Mesothelial cell of epicardium (in vitro differentiated cells): ENCODE measurements at regions not wholly inside any gene's neighbourhood (a gene's known extent, or its start where the extent isn't known, plus 50 kb on each side); places are given as distances from the start of the nearest gene placed in this dataset.

ENCODE experiments used
- DNase-seq, 2 experiments: peaks; one replicate each; pipeline ENCODE4 v3.0.0; 2021; ENCODE audit warnings: low spot score in 2 of 2; ENCODE audit not compliant: unreplicated experiment in 2 of 2
- H3K27ac Mint-ChIP-seq: 2 replicates; pipeline ENCODE4 v1.8.0; 2021; ENCODE audit warnings: mixed read lengths
- H3K27me3 Mint-ChIP-seq: 2 replicates; pipeline ENCODE4 v1.8.0; 2021; ENCODE audit warnings: low read depth, mixed read lengths
- H3K36me3 Mint-ChIP-seq: 2 replicates; pipeline ENCODE4 v1.8.0; 2021; ENCODE audit warnings: mixed read lengths
- H3K4me1 Mint-ChIP-seq: 2 replicates; pipeline ENCODE4 v1.8.0; 2021; ENCODE audit warnings: mixed read lengths
- H3K4me3 Mint-ChIP-seq: 2 replicates; pipeline ENCODE4 v1.8.0; 2021; ENCODE audit warnings: mild to moderate bottlenecking, moderate library complexity, mixed read lengths
- H3K9me3 Mint-ChIP-seq: 2 replicates; pipeline ENCODE4 v1.8.0; 2021; ENCODE audit warnings: mixed read lengths
- CTCF ChIP-seq: fragments of 200-600 bp; sonication (generic); IDR thresholded peaks from one replicate; pipeline ENCODE4 v1.5.0; 2021; ENCODE audit warnings: antibody characterized with exemption; ENCODE audit not compliant: unreplicated experiment

- H3K9me3 Mint-ChIP-seq: peaks cover 4% of the 10 kb centered on the region
- no peak overlapping the region for H3K4me3 Mint-ChIP-seq
- H3K36me3 Mint-ChIP-seq: no peaks in the 10 kb centered on the region
- no peak for DNase-seq
- TF ChIP-seq CTCF: no peak
- H3K4me1 Mint-ChIP-seq: peaks cover 20% of the 10 kb centered on the region
- H3K27ac Mint-ChIP-seq: no peak overlapping the region
- no peaks in the 10 kb centered on the region for H3K27me3 Mint-ChIP-seq
These were observed 65.1 kb downstream of the SLC4A3 start for GRCh38 chr2:219692521-219692920.

- no peak overlapping the region for H3K27ac Mint-ChIP-seq
- no peaks in the 10 kb centered on the region for H3K36me3 Mint-ChIP-seq
- no peak for TF ChIP-seq CTCF
- H3K27me3 Mint-ChIP-seq: no peaks in the 10 kb centered on the region
- H3K4me1 Mint-ChIP-seq: peaks cover 2% of the 10 kb centered on the region
- H3K9me3 Mint-ChIP-seq: peaks cover 4% of the 10 kb centered on the region
- no peak overlapping the region for H3K4me3 Mint-ChIP-seq
- DNase-seq: no peak
These were observed 67.8 kb downstream of the SLC4A3 start for GRCh38 chr2:219695145-219695709.

- no peak for TF ChIP-seq CTCF
- no peak for DNase-seq
- peaks cover 4% of the 10 kb centered on the region for H3K9me3 Mint-ChIP-seq
- no peaks in the 10 kb centered on the region for H3K36me3 Mint-ChIP-seq
- no peaks in the 10 kb centered on the region for H3K27me3 Mint-ChIP-seq
- peaks cover 10% of the 10 kb centered on the region for H3K4me1 Mint-ChIP-seq
- H3K27ac Mint-ChIP-seq: no peak overlapping the region
- H3K4me3 Mint-ChIP-seq: no peak overlapping the region
These were observed 70.6 kb downstream of the SLC4A3 start for GRCh38 chr2:219697811-219698747.

GRCh38 chr2:219698748-219699439, 71.5 kb downstream of the SLC4A3 start:
- peaks cover 14% of the 10 kb centered on the region for H3K4me1 Mint-ChIP-seq
- H3K27me3 Mint-ChIP-seq: no peaks in the 10 kb centered on the region
- no peak for DNase-seq
- no peak for TF ChIP-seq CTCF
- H3K27ac Mint-ChIP-seq: no peak overlapping the region
- no peaks in the 10 kb centered on the region for H3K36me3 Mint-ChIP-seq
- peaks cover 4% of the 10 kb centered on the region for H3K9me3 Mint-ChIP-seq
- H3K4me3 Mint-ChIP-seq: no peak overlapping the region

GRCh38 chr2:219699440-219699821, 72.0 kb downstream of the SLC4A3 start:
- Mint-ChIP-seq H3K27ac (no peak overlapping the region), H3K4me1 (peaks cover 16% of the 10 kb centered on the region), H3K27me3 (no peaks in the 10 kb centered on the region), H3K36me3 (no peaks in the 10 kb centered on the region), H3K9me3 (peaks cover 4% of the 10 kb centered on the region), H3K4me3 (no peak overlapping the region)
- TF ChIP-seq CTCF: no peak
- DNase-seq: no peak
